GM18873 (cell line): ENCODE measurements at regions not wholly inside any gene's neighbourhood (a gene's known extent, or its start where the extent isn't known, plus 50 kb on each side); places are given as distances from the start of the nearest gene placed in this dataset.

Experiments used
- ATAC-seq: cut with Tn5 transposase; IDR thresholded peaks from one replicate; pipeline ENCODE4 v1.9.1; 2021; ENCODE audit warnings: mild to moderate bottlenecking, moderate library complexity, moderate number of reproducible peaks; ENCODE audit not compliant: unreplicated experiment, low FRiP score

DNA sequence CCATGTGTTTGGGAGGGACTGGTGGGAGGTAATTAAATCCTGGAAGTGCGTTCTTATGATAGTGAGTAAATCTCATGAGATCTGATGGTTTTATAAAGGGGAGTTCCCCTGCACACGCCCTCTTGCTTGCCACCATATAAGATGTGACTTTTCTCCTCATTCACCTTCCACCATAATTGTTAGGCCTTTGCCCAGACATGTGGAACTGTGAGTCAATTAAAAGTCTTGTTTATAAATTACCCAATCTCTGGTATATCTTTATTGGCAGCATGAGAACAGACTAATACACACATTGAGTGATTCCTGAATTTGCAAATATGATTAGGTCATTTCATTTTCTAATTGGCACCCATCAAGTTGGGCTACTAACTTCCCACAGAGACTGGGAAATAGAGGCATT is 977.2 kb downstream of the SLITRK1 start:
- no peak for ATAC-seq

DNA sequence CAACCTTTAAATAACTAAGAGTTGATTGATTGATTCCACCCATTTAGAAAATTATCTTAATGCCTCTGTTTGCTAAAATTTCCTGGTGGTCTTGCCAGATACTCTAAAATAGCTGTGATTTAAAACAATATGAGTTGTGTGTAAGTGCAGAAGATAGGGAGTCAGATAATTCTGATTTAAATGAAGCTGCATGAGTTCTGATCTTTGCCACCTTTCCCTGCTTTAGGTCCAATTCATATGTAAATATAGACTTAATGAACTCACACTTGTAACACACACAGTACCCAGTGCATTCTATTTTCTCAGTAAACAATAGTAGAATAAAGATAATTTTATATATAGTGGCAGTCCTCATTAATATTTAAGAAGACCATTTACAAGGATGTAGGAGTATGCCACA is 981.8 kb downstream of the SLITRK1 start:
- ATAC-seq = no peak

DNA sequence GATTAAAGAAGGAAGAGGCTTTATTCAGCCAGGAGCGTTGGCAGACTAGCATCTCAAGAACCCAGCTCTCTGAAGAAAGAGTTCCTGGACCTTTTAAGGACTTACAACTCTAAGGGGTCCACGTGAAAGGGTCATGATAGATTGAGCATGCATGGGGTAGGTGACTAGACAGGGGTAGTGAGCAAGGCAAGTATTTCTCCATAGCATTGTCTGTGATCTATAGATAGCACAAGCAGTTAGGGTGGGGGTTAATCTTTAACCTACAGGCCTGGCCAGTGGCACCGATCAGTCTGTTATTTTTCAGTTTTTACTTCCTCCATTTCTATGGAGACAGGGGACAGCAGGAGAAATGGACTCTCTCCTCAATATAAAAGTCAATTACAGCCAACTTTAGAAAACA is 983.7 kb downstream of the SLITRK1 start:
- no peak for ATAC-seq

DNA sequence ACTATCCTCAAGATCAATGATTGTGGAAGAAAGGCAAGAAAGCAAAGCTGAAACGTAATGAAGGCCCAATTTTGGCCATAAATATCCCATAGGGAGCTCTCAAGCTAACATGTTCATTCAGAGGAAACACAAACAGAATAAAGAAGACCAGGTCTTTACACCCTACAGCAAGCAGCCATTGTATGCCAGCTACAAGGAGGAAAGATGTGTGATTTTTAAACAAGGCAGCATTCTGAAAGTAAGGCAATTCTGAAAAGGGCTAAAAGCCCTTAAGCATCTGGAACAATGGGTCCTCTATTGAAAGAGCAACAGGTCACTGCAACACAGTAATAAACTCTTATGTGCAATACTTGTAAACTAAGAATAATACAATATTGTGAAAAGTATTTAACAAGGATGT is 1002.4 kb downstream of the SLITRK1 start:
- ATAC-seq = no peak

DNA sequence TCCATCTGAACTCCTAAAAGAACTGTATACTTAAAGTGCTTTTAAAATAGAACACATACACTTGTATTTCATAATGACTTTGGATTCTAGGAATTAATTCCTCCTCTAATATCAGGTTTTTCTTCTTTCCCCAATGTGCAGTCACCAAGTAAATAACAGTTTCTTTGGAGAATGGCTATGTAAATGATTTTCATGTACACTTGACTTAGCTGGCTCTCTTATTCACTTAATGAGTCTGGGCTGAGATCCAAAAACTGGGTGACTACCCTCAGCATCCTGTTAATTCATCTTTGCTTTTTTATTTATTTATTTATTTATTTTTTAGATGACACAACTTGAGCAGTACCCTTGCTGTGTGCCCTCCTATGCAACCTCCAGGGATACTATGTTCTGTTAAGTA is 1003.7 kb downstream of the SLITRK1 start:
- no peak for ATAC-seq

DNA sequence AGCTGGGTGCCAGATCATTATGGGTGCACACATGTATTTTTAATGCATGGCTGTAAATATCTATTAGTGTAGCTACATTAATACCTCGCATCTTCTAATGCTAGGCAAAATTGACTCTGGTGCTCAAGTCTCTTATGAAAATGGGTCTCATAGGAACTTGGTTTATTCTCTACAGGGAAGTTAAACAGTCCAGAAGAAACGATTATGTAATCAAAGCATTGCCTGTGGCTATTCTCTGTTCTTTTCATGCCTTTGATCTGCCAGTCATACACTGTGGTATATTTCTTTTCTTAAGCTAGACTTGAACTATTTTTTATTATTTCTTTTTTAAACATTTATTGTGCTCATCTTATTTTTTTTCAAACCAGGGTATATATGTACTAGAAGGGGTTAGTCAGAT is 1015.0 kb downstream of the SLITRK1 start:
- ATAC-seq = no peak

DNA sequence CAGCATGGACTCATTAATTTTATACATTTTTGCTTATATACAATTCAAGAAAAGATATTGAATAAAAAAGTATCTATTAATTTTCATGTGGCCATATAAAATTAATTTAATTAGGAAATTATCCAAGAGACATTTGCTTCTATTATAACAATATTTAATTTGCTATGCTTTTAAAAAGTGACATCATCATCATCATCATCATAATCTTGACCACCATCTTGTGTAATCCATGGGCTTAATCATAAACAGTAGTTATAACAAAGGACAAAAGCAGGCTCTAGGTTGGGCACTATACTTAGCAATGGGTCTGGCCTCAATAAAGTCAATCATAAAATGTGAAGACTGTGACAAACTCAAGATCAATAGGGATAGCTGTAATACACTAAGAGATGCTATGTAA is 1031.6 kb downstream of the SLITRK1 start:
- ATAC-seq = no peak

DNA sequence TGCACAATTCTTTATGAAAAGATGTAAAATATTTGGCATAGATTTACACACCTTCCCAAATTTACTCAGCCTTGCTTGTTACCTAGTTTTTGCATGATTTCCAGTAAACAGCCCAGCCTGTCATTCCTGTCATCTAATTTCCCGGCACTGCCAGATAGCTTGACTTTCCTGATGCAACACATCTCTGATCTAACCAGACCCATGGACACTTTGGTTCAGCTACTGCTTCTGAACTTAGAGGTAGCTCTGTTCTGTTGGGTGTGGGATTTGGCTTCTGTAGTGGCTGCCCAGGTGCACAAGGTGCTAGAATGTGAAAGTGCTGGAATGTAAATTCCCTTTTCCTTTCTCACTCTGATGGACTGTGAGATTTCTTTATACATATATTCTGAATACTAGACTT is 1033.5 kb downstream of the SLITRK1 start:
- ATAC-seq = no peak

DNA sequence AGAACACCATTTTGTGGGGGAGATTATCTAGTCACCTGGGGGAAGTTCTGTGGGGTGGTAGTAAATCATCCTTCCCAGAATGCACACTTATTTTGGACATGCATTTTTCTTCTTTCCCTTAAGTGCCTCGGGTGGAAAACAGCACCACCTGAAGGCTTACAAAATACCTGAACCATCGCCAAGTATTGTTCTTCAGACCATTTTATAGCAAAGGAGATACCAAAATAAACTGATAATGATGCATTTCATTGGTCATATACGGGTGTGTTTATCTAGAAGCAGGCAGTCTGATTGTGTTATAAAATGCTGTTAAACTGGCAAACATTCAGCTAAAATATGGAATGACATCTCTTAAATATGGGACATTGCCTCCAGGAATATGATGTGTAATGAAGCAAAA is 1034.7 kb downstream of the SLITRK1 start:
- no peak for ATAC-seq

DNA sequence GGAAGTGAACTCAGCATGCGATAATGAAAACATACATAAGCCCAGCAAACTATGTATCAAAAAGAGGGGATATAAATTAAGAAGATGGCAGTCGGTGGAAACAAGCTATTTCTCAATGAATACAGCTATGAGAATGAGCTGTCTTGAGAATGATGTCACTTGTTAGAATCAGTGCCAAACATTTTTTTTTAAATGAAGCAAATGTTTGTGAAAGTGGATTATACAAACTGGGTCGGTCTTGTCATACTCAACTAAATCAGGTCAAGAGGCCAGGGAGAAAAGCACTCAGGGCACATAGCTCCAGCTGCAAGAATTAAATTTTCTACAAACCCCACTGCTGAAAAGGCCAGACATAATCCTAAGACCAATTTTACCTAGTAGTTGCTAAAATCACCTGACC is 1048.4 kb downstream of the SLITRK1 start:
- no peak for ATAC-seq

DNA sequence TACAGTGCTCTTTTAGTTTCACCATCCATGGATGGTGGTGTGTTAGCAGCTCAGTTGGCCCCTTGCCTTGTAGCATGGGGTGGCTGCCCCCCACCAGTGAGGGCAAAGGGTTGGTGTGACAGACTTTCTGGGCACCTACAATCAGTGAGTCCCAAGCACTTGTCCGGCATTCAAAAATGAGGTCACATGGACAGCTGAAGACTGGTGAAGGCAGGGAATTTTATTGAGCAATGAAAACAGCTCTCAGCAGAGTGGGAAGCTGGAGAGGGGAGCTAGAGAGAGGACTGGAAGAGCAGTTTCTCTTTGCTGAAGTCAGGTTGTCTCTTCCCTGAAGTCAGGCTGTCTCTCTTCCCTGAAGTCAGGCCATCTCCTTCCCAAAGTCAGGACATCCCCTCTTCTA is 1053.2 kb downstream of the SLITRK1 start:
- ATAC-seq = no peak

DNA sequence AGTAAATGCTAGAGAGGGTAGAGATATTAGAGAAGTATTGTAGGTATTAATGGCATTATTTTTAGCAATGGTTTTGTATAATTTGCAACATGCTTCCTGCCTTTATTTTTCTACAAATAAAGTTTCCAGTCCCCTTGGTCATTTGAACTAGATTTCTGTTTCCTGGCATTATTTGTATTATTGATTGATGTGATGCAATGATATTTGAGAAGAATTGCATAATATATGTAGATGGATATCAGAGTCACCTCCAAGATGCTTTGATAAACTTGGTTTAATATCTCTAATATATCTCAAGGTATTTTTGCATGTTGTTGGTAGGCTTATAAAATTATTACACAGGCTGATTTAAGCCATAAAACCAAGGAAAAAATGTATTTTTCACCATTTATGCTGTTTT is 1054.5 kb downstream of the SLITRK1 start:
- no peak for ATAC-seq

DNA sequence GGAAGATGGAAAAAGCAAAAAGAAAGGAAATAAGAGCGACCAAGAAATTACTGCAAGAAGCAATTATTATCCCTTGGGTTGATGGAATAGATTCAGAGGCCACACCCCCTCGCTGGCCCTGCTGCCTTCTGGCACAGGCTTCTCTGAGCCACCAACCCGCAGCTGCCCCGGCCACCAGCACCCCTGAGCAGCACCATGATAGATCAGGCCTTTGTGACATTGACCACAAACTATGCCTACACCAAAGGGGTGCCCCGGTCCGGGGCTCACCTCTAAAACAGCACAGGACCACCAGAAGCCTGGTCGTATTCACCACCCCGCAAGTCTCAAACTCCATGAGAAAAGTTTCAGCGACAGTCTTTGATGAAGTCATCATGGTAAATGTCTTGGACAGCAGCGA is 1059.3 kb downstream of the SLITRK1 start:
- ATAC-seq = no peak

DNA sequence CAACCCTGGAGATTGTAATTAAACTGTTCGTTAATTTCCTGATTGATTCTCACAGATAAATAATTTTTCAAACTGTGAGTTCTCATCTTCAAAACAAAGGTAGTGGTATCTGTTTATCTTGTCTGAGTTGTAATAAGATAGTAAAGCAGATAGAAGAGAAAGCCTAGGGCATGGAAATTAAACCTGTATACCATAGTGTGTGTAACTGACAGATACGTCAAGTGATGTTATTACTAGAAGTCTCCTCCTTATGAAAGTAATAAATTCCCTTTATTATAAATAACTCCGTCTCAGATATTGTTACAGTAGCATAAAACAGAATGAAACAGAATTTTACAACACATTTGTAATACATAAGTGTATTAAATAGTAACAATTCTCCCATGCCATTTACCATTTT is 1065.1 kb downstream of the SLITRK1 start:
- ATAC-seq = no peak

DNA sequence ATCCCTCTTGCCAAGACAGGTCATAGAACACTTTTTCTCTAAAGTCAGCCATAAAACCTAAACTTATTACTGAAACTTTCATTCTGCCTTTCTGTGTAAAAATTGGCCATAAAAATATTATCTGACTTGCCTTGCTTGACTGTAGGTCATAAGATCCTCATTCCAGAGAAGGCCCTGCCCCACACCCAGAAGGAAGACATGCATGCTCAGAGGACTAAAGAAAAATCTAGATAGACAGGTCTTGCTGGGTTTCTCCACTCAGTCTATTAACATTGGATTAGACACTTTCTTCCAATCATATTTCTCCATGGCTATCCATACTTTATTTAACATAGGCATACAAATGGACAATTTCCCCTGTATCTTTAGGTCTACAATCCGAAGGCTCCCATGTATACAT is 1066.5 kb downstream of the SLITRK1 start:
- no peak for ATAC-seq

DNA sequence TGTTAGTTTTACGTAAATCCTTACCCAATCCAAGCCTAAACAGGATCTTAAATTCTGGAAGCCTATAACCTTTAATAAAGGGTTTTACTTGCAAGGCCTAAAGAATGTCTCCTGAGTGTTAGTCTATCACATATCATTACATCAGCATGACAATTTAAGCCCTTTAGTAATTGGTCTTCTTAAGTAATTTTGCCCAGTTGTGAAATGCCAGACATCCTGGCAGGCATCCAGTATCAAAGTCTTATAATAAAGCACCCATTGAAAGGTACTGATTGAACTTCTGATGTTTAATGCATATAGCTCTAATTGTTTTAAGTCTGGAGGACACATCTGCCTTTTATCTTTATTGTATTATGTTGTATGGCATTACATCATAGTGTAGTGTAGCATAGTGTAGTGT is 1078.9 kb downstream of the SLITRK1 start:
- ATAC-seq = no peak

DNA sequence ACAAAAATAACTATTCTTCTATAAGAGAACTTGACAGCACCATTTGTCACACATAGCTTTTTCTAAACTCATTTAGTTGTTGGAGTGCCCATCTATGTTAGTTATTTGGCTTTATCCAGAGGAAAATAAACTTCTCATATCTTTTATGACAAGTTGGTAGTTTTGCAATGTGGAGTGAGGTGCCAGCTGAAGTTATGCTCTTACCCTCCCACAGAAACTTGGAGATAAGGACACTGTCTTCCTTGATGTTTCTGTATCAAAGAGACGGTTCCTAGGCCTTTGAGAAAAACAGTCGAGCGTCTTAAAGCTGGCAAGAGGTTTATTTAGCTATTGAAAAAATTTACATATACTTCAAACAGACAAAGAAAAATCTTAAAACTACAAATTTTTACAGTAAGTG is 1079.7 kb downstream of the SLITRK1 start:
- ATAC-seq = no peak

DNA sequence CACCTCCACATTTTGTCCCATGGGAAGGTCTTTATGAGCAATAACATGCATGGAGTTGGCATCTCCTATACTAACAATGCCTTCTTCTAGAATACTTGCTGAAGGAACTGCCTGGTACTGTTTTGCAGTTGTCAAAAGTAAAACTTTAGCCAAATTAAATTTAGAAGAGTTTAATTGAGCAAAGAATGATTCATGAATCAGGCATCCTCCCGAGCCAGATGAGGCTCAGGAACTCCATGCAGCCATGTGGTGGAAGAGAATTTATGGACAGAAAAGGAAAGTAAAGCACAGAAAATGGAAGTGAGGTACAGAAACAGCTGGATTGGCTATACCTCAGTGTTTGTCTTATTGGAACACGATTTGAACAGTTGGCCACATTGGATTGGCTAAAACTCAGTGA is 1081.9 kb downstream of the SLITRK1 start:
- ATAC-seq = no peak

DNA sequence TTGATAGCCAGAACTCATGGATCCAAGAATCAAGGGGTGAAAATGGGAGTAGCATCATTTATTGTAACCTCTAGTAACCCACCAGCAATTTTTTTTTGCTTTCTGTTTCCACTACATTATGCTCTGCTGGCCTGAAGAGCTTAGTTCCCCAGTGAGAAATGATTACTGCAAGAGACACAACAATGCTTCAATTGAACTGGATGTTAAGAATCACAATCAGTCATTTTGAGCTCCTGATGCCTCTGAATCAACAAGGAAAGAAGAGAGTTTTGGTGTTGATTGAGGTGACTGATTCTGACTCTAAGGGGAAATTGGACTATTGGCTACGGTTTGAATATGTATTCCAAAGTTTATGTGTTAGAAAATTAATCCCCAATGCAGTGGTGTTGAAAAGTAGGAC is 1084.4 kb downstream of the SLITRK1 start:
- no peak for ATAC-seq

DNA sequence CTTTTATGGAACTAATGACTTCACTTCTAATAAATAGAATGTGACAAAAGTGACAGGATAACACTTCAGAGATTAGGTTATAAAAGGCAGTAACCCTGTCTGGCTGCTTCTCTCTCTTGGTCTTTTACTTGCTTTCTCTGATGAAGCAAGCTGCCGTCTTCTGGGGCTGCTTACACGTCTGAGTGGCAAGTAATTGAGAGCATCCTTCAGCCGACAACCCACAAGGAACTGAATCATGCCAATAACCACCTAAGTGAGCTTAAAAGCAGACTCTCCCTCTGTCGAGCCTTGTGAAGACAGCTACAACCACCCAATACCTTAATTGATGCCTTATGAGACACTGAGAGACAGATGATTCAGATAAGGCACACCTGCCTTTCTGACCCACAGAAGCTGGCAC is 1091.2 kb downstream of the SLITRK1 start:
- no peak for ATAC-seq

DNA sequence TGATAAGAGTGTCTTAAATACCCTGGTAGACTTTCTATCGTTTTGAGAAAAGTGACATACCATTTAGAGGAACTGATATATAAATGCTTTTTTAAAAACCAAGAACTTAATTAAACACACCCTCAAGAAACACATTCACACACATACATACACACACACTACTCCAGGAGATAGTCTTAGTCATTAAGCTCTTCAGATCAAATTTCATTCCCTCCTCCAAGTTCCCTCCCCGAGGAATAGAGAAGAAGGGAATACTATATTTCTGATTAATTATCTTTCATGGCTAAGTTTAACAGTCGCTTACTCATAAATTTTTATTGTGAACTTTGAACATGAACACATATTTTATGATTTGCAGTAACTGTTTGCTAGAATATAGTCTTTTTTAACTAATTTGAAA is 1109.5 kb downstream of the SLITRK1 start:
- ATAC-seq = no peak

DNA sequence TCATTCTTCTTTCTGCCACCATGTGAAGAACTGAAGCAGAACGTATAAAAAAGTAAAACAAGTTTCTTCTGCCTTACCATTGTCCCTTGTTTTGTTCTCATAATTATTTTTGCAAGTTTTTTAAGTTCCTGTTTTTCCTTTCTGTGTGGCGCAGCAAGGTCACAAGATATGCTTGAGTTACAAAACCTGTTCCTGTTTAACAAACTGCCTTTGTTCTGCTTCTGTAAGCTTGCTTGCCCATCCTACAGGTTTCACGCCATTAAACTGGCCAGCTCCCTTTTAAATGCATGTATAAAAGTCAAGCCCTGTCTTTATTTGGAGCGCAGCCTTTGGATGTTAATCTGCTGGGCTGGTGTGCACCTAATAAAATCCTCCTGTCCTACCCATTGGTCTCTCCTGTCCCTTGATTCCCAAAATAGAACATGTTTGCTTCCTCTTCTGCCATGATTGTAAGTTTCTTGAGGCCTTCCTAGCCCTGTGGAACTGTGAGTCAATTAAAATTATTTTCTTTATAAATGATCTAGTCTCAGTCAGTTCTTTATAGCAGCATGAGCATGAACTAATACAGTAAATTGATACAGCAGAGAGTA is 1115.4 kb downstream of the SLITRK1 start:
- no peak for ATAC-seq

DNA sequence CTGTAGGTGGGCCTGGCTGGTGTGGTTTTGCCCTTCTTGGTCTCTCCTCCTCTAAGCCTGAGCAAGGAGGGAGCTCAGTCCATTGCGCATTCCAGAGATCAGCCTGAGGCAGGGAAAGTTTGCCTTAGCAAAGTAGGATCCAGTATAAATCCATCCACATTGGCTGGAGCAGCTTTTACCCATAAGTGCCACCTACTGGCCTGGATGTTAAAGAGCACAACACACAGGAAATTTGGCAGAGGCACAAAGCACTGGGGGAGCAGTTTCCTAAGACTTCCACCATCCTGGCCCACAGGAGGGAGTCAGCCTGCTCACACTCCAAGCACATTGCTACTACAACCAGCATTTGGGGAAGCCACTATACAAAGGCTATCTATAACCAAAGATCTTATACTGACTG is 1124.2 kb downstream of the SLITRK1 start:
- ATAC-seq = no peak
